Endothelial cell of umbilical vein (primary cell): ENCODE measurements at regions not wholly inside any gene's neighbourhood (a gene's known extent, or its start where the extent isn't known, plus 50 kb on each side); places are given as distances from the start of the nearest gene placed in this dataset.

Experiments used
- BruUV-seq: library from RNA; stranded (reverse); fragments of 400-500 nt; replicated peaks from 2 replicates; lab custom pipeline; 2021; lab: Mats Ljungman, UMichigan
- CTCF ChIA-PET: fragments of 300-600, 350-600 bp; sonication (Branson Sonifier 250); formaldehyde crosslinking; loops from one replicate; lab custom pipeline; 2021; ENCODE audit warnings: antibody characterized with exemption, inconsistent platforms; lab: Charles Lee
- POLR2A ChIA-PET: fragments of 300-600, 350-600 bp; sonication (Branson Sonifier 250); formaldehyde crosslinking; loops from one replicate; lab custom pipeline; 2021; ENCODE audit warnings: antibody characterized with exemption, inconsistent platforms; lab: Charles Lee
- DNase-seq: peaks from one replicate; pipeline ENCODE4 v3.0.0-alpha.2; 2011; ENCODE audit warnings: low read depth, low spot score
- FAIRE-seq: peaks from 2 replicates; lab custom pipeline; 2011; peaks lifted over from hg19 to GRCh38; lab: Jason Lieb, UNC
- H2AFZ ChIP-seq: 2 replicates; pipeline ENCODE4 v1.6.0; 2012; ENCODE audit warnings: low read depth, low read length, control low read depth, inconsistent platforms
- H3K27ac ChIP-seq: 2 replicates; pipeline ENCODE4 v1.5.1; 2011; ENCODE audit warnings: low read depth, mild to moderate bottlenecking, control low read depth, low read length, moderate library complexity; ENCODE audit not compliant: insufficient read depth
- H3K27me3 ChIP-seq, 2 experiments: 2 replicates each; pipeline versions ENCODE4 v1.6.0 to v1.6.1; 2011; ENCODE audit warnings: low read length in 2 of 2, mixed read lengths in 1 of 2; ENCODE audit not compliant: control insufficient read depth in 2 of 2, insufficient read depth in 2 of 2
- H3K36me3 ChIP-seq, 2 experiments: 2 replicates in 1 of 2; 3 replicates in 1 of 2; pipeline ENCODE4 v1.5.1; 2011; ENCODE audit warnings: low read length in 2 of 2, mild to moderate bottlenecking in 1 of 2, moderate library complexity in 1 of 2; ENCODE audit not compliant: control insufficient read depth in 2 of 2, insufficient read depth in 2 of 2; ENCODE audit errors: extremely low read depth in 1 of 2
- H3K4me1 ChIP-seq: 3 replicates; pipeline ENCODE4 v1.5.1; 2011; ENCODE audit warnings: mild to moderate bottlenecking, low read length; ENCODE audit not compliant: control insufficient read depth, insufficient read depth; ENCODE audit errors: extremely low read depth
- H3K4me2 ChIP-seq: 2 replicates; pipeline ENCODE4 v1.6.1; 2011; ENCODE audit warnings: low read length, control low read depth, mixed read lengths; ENCODE audit not compliant: insufficient read depth
- H3K4me3 ChIP-seq, 3 experiments: fragments of 200-600 bp in 1 of 3; sonication (generic), shearing (Covaris generic) in 1 of 3; replicated peaks in 1 of 3; 2 replicates each; pipeline ENCODE4 v1.5.1; 2011 to 2016; ENCODE audit warnings: control low read depth in 3 of 3, low read length in 3 of 3, mild to moderate bottlenecking in 2 of 3, inconsistent platforms in 1 of 3, low read depth in 1 of 3, moderate library complexity in 1 of 3; ENCODE audit not compliant: insufficient read depth in 1 of 3
- H3K79me2 ChIP-seq: 2 replicates; pipeline ENCODE4 v1.6.0; 2012; ENCODE audit warnings: low read length, inconsistent platforms; ENCODE audit not compliant: control insufficient read depth, insufficient read depth
- H3K9ac ChIP-seq: replicated peaks from 2 replicates; pipeline ENCODE3; 2011; ENCODE audit warnings: low read length, control low read depth; ENCODE audit not compliant: insufficient read depth; ENCODE audit errors: extremely low read depth
- H3K9me1 ChIP-seq: replicated peaks from 3 replicates; pipeline ENCODE4 v1.6.0; 2011; ENCODE audit warnings: mild to moderate bottlenecking, low read length; ENCODE audit not compliant: control insufficient read depth, insufficient read depth; ENCODE audit errors: extremely low read depth
- H3K9me3 ChIP-seq: replicated peaks from 2 replicates; pipeline ENCODE4 v1.5.1; 2012; ENCODE audit warnings: low read length, inconsistent platforms; ENCODE audit not compliant: control insufficient read depth, insufficient read depth
- H4K20me1 ChIP-seq: replicated peaks from 2 replicates; pipeline ENCODE3; 2011; ENCODE audit warnings: mild to moderate bottlenecking, low read length; ENCODE audit not compliant: control insufficient read depth, insufficient read depth; ENCODE audit errors: extremely low read depth
- CTCF ChIP-seq, 2 donors: IDR thresholded peaks; 1 replicate in 1 of 2; 2 replicates in 1 of 2; pipeline ENCODE4 v1.5.1; 2011; ENCODE audit warnings: low read length in 2 of 2, mild to moderate bottlenecking in 2 of 2, moderate library complexity in 2 of 2, control low read depth in 1 of 2, inconsistent platforms in 1 of 2, low read depth in 1 of 2; ENCODE audit not compliant: insufficient read depth in 1 of 2; ENCODE audit errors: extremely low read depth in 1 of 2
- EZH2 ChIP-seq: IDR thresholded peaks from 2 replicates; pipeline ENCODE4 v1.6.1; 2012; ENCODE audit warnings: borderline replicate concordance, low read depth, mild to moderate bottlenecking, moderate library complexity, low read length, inconsistent platforms; ENCODE audit not compliant: severe bottlenecking
- FOS ChIP-seq: IDR thresholded peaks from 2 replicates; pipeline ENCODE4 v1.6.1; 2011; ENCODE audit warnings: mild to moderate bottlenecking, low read length, moderate library complexity, borderline replicate concordance; ENCODE audit not compliant: insufficient read depth
- GATA2 ChIP-seq: IDR thresholded peaks from 2 replicates; pipeline ENCODE4 v1.7.0; 2011; ENCODE audit warnings: low read depth, mild to moderate bottlenecking, moderate library complexity, mixed read lengths, low read length; ENCODE audit not compliant: insufficient read length, insufficient read depth
- JUN ChIP-seq: IDR thresholded peaks from 2 replicates; pipeline ENCODE4 v1.6.1; 2011; ENCODE audit warnings: borderline replicate concordance, low read depth; ENCODE audit not compliant: insufficient read length, insufficient read depth
- MAX ChIP-seq: IDR thresholded peaks from 2 replicates; pipeline ENCODE4 v1.6.1; 2011; ENCODE audit not compliant: insufficient read depth, insufficient read length
- MYC ChIP-seq: IDR thresholded peaks from one replicate; pipeline ENCODE4 v1.6.1; 2011; ENCODE audit warnings: mild to moderate bottlenecking, low read depth, low read length
- POLR2A ChIP-seq: IDR thresholded peaks from 2 replicates; pipeline ENCODE4 v1.6.1; 2012; ENCODE audit warnings: low read depth, mild to moderate bottlenecking, control low read depth, low read length
- POLR2AphosphoS5 ChIP-seq: IDR thresholded peaks from 2 replicates; pipeline ENCODE4 v1.6.1; 2012; ENCODE audit warnings: low read depth, mild to moderate bottlenecking, control low read depth, low read length, moderate library complexity; ENCODE audit not compliant: insufficient read depth
- dilution Hi-C: fragments of 300-500 bp; cut with MboI; formaldehyde crosslinking; loops from one replicate; pipeline ENCODE4 v1.15.0; 2019; ENCODE audit warnings: low sequenced_read_pairs; ENCODE audit not compliant: extremely low pct_ligation_motif_present
- intact Hi-C: fragments of 100-400 bp; cut with micrococcal nuclease; formaldehyde crosslinking; loops from one replicate; pipeline ENCODE4 v1.10.0; 2022

GRCh38 chr5:143691287-143691944, 120.5 kb upstream of the HMHB1 start:
- Histone ChIP-seq H2AFZ (no peak overlapping the region), H3K9me1 (no peaks in the 10 kb centered on the region), H3K9me3 (no peaks in the 10 kb centered on the region), H3K27me3 (no peaks in the 10 kb centered on the region), H4K20me1 (no peaks in the 10 kb centered on the region), H3K4me2 (no peak overlapping the region), H3K4me1 (no peaks in the 10 kb centered on the region), H3K4me3 (no peak overlapping the region), H3K79me2 (no peaks in the 10 kb centered on the region), H3K9ac (no peak overlapping the region), H3K36me3 (no peaks in the 10 kb centered on the region), H3K27ac (no peak overlapping the region)
- CTCF ChIA-PET = no interaction called here
- FAIRE-seq = no peak
- dilution Hi-C loops (no loop called here), intact Hi-C loops (no loop called here)
- POLR2A ChIA-PET = no interaction called here
- TF ChIP-seq CTCF (IDR thresholded peaks at IDR 0.05; ENCODE audit: extremely low read depth in 1 of 2, insufficient read depth in 1 of 2, low read depth in 1 of 2, low read length in 2 of 2) (no peak), FOS (no peak), GATA2 (no peak), MYC (no peak), POLR2AphosphoS5 (no peak), EZH2 (no peak), JUN (no peak), MAX (no peak), POLR2A (no peak)
- no peak for DNase-seq
- BruUV-seq = no TSS peak
